ENCODE measurements at regions not wholly inside any gene's neighbourhood (a gene's known extent, or its start where the extent isn't known, plus 50 kb on each side); places are given as distances from the start of the nearest gene placed in this dataset.

- no peak for DNase-seq (ENCODE audit: low spot score)
- TF ChIP-seq CTCF (IDR thresholded peaks at IDR 0.05; ENCODE audit: extremely low read depth, insufficient read depth, missing control alignments): no peak
These were observed 346.5 kb upstream of the ADAMTSL1 start for GRCh38 chr9:18127499-18127875.

GRCh38 chr9:18129809-18130334, 344.1 kb upstream of the ADAMTSL1 start:
- no peak for DNase-seq (ENCODE audit: low spot score)
- in situ Hi-C loops (cut with MboI; ENCODE audit: low pct_unique_long_range_greater_than_20kb, low sequenced_read_pairs, unreplicated experiment): no loop called here

More at GRCh38 chr9:18127499-18127875, 346.5 kb upstream of the ADAMTSL1 start:
- in situ Hi-C loops (cut with MboI; ENCODE audit: low pct_unique_long_range_greater_than_20kb, low sequenced_read_pairs, unreplicated experiment): no loop called here

GRCh38 chr9:18136354-18136994, 337.5 kb upstream of the ADAMTSL1 start:
- in situ Hi-C loops (cut with MboI; ENCODE audit: low pct_unique_long_range_greater_than_20kb, low sequenced_read_pairs, unreplicated experiment): no loop called here
- DNase-seq (ENCODE audit: low spot score): no peak

More at GRCh38 chr9:18129809-18130334, 344.1 kb upstream of the ADAMTSL1 start:
- no peak for TF ChIP-seq CTCF (IDR thresholded peaks at IDR 0.05; ENCODE audit: extremely low read depth, insufficient read depth, missing control alignments)

GRCh38 chr9:18137815-18138214, 336.1 kb upstream of the ADAMTSL1 start:
- no peak for DNase-seq (ENCODE audit: low spot score)
- in situ Hi-C loops (cut with MboI; ENCODE audit: low pct_unique_long_range_greater_than_20kb, low sequenced_read_pairs, unreplicated experiment): no loop called here
- no peak for TF ChIP-seq CTCF (IDR thresholded peaks at IDR 0.05; ENCODE audit: extremely low read depth, insufficient read depth, missing control alignments)

More at GRCh38 chr9:18136354-18136994, 337.5 kb upstream of the ADAMTSL1 start:
- no peak for TF ChIP-seq CTCF (IDR thresholded peaks at IDR 0.05; ENCODE audit: extremely low read depth, insufficient read depth, missing control alignments)

GRCh38 chr9:18138656-18139055, 335.3 kb upstream of the ADAMTSL1 start:
- TF ChIP-seq CTCF (IDR thresholded peaks at IDR 0.05; ENCODE audit: extremely low read depth, insufficient read depth, missing control alignments): no peak
- DNase-seq (ENCODE audit: low spot score): no peak
- in situ Hi-C loops (cut with MboI; ENCODE audit: low pct_unique_long_range_greater_than_20kb, low sequenced_read_pairs, unreplicated experiment): no loop called here

- no peak for DNase-seq (ENCODE audit: low spot score)
- in situ Hi-C loops (cut with MboI; ENCODE audit: low pct_unique_long_range_greater_than_20kb, low sequenced_read_pairs, unreplicated experiment): no loop called here
- no peak for TF ChIP-seq CTCF (IDR thresholded peaks at IDR 0.05; ENCODE audit: extremely low read depth, insufficient read depth, missing control alignments)
These were observed 332.3 kb upstream of the ADAMTSL1 start for GRCh38 chr9:18141681-18142080.

Data from GM13977 (cell line).